WI38 (cell line): ENCODE measurements at regions not wholly inside any gene's neighbourhood (a gene's known extent, or its start where the extent isn't known, plus 50 kb on each side); places are given as distances from the start of the nearest gene placed in this dataset.

Source experiments
- H3K4me3 ChIP-seq: 2 replicates; pipeline ENCODE4 v1.5.1; 2011; ENCODE audit warnings: low read depth, mild to moderate bottlenecking, control low read depth, low read length
- CTCF ChIP-seq: IDR thresholded peaks from 2 replicates; pipeline ENCODE4 v1.5.1; 2012; ENCODE audit warnings: low read depth, mild to moderate bottlenecking, control low read depth, low read length

- no peak for TF ChIP-seq CTCF
- H3K4me3 ChIP-seq: no peak overlapping the region
Measured at GRCh38 chr2:6067806-6068205, 375.6 kb downstream of the SOX11 start.

- TF ChIP-seq CTCF: no peak
Measured at GRCh38 chr2:6068429-6068828, 376.2 kb downstream of the SOX11 start.

DNA sequence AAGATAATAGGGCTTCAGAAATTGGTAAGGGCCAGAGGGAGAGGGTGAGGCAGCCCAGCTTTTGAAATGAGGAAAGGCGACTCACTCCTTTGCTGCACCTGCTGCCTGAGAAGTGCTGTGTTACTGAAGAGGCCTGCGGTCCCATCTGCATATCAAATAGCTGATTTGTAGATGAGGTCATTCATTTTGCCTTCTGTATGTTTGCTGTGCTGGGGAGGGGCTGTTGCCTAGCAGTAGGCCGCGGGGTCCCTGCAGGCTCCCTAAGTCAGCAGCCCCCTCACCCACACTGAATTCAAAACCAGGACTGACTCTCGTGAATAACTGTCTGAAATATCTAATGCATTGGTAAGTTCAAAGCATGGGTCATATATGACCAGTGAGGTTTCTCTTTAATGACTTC lies 377.2 kb downstream of the SOX11 start:
- TF ChIP-seq CTCF: no peak
- no peak overlapping the region for H3K4me3 ChIP-seq

More at GRCh38 chr2:6068429-6068828, 376.2 kb downstream of the SOX11 start:
- no peak overlapping the region for H3K4me3 ChIP-seq

DNA sequence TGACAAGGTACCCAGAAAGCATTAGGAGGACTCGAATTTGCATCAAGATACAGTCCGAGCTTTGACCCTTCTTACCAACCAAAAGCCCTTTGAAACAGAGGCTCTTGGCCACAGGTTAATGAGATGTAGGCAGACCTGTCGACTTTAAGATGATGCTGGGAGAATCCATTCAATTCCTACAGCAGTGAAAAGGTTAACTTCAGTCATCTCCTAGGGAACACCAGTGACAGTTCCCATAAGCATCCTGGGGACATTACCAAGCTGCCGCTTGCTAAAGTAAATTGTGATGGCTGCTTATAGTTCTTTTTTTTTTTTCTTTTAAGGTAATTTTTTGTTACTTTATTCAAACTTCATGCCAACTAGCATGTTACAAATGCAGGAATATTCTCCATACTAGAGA lies 379.3 kb downstream of the SOX11 start:
- TF ChIP-seq CTCF: no peak
- no peak overlapping the region for H3K4me3 ChIP-seq

DNA sequence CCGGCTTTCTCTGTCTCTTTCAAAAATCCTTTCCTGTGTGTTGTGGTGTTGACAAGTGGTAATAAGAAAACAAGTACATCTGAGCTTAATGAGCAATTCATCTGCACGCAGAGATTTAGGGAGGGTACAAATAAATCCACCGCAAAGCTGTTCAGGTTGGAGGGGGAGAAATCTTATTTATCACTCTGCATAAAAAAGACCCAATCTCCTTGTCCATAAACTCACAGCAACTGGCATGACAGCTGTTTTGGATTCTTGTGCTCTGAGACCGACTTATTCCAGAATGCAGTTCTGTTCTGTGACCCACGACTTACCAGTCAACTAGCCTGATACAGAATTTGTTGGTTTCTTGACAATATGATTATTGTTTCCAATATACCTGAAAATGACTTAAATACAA lies 380.1 kb downstream of the SOX11 start:
- no peak overlapping the region for H3K4me3 ChIP-seq
- TF ChIP-seq CTCF: no peak

DNA sequence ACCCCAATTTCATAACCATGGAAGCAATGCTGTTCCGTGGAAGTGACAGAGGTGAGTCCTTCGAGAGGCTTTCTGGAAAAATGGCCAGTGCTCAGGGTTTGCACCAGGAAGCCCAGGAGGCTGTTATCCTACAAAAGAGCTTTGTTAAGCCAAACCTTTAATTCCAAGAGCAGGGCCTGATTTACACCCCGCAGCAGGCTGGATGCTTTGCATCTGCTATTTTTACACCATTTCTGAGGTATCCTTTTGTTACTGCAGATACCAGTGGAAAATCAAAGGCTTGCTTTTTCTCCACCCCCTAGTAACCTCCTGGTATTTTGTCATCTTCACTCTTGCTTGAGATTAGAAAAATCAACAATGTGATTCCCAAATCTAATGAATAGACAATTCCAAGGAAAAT lies 380.6 kb downstream of the SOX11 start:
- H3K4me3 ChIP-seq: no peak overlapping the region
- TF ChIP-seq CTCF: no peak

GRCh38 chr2:6073191-6074088 lies 381.3 kb downstream of the SOX11 start:
- H3K4me3 ChIP-seq: no peak overlapping the region
- no peak for TF ChIP-seq CTCF
